ENCODE measurements at regions not wholly inside any gene's neighbourhood (a gene's known extent, or its start where the extent isn't known, plus 50 kb on each side); places are given as distances from the start of the nearest gene placed in this dataset.
"Not testable (repeated sequence)": the region's sequence is repeated elsewhere in the genome, so short reads cannot be mapped to it uniquely, and the experiment has no call there.

DNA sequence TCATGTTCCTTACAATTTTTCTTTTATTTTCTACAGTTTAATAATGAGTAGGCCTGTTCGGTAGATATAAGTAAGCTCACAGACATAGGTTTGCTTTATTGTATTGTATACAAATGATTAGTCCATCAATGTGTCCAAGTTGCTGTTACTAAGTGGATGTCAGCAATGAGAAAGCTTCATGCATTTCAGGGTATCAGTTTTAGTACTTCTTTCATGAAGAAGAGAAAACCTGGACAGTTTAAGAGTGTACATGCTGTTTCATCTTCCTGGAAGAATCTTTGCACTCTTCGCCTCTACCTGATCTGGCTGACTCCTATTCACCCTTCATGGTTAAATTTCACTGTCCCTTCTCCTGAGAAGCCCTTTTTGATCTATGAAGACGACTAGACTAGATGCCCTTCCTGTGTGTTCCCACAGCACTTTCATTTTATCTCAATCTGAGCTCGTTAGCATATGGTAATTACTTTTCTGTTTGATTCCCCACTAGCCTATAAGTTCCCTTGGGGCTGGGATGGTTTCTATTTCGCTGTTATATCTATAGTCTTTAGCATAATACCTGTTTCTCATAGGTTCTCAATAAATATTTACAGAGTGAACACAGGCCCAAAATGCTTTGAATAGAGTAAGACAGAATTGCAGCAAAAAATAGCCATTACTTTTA lies 70.7 kb downstream of the CETN3 start:
- DNase-seq (ENCODE audit: low spot score), result no peak

DNA sequence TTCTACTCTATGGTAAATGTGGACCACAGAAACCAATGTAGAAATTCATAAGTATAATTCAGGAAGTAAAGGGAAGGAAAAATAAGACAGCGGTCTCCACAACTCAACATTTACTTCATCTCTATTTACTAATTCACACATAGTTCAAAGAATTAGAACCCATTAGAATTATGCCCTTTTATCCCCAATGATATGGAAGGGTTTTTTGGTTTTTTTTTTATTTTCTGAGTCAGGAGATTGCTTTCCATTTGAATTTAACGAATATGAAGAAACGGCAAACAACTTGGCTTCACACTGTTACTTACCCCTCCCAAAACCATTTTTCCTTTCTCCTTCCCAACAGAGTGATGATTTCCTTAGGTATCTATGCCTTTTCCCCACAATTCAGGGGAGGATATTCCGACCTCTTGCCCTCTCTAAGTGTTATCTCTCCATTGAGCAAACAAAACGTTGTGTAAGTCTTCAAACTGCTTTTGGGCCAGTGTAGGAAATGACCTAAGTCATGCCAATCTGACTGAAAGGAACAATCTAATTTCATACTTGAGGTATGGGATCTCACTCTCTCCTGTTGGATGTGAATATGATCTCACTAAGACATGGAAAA lies 72.0 kb downstream of the CETN3 start:
- DNase-seq (ENCODE audit: low spot score), result no peak

DNA sequence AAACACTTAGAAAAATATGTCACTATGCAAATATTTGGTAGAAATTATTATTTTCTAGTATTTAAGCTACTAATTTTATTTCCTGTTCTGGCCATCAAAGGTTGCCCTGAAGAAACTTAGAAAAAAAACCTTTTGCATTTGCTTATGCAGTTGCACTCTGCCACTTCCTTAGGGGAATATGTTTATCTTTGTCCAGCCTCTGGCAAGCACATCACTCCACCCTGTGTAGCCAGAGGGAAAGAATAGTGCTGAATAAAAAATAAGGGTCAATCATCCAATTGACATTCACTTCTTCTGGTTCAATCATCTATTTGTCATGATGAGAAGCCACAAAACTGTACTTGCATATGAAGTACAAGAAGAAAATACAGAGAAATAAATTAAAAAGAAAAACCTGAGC lies 72.8 kb downstream of the CETN3 start:
- no peak for DNase-seq (ENCODE audit: low spot score)

DNA sequence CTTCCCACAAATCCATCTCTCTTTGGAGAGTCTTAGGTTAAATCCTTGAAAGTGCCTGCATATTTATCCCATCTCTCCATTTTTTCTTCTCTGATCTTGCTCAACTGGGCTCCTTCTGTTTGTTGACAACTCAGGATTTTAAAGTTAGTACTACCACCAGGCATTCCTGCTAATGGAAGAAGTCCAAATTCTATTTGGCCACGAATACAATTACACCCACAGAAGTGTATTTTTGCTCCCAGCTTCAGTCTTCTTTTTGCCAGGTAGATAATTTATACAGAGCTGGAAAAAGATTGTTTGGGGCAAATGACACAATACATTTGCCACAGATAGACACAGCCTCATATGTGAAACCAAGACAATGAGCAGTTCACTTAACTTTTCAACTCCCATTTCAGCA lies 74.8 kb downstream of the CETN3 start:
- DNase-seq (ENCODE audit: low spot score), result no peak

DNA sequence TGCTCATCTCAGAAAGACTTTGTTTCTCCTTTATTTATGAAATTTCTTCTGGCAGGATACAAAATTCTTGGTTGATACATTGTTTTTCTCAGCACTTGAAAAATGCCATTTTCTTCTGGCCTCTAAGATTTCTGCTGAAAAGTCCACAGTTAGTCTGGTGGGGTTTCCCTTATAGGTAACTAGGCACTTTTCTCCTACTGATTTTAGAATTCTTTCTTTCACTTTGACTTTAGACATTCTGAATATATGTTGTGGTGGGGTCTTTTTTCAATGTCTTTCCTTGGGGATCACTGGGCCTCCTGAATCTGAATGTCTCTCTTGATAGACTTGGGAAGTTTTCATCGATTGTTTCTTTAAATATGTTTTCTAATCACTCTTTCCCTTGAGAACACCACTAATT lies 79.6 kb downstream of the CETN3 start:
- DNase-seq (ENCODE audit: low spot score), result no peak

DNA sequence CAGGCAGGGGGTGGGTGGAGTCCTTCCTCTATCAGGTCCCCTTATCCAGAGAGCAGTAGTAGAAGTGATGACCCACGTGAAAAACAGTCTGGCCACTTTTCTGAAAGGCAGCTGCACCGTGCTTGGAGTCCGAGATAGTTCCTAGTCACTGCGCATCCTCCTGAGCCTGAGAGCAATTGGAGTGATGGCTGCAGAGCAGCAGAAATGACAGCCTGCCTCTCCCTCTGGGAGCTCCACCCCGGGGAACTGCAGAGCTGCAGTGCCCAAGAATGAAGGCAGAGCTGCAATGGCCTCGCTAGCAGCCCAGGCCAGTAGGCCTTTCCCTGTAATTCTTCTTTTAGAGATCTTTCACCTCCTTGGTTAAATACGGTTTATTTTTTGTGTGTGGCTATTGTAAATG lies 82.6 kb downstream of the CETN3 start:
- no peak for DNase-seq (ENCODE audit: low spot score)

DNA sequence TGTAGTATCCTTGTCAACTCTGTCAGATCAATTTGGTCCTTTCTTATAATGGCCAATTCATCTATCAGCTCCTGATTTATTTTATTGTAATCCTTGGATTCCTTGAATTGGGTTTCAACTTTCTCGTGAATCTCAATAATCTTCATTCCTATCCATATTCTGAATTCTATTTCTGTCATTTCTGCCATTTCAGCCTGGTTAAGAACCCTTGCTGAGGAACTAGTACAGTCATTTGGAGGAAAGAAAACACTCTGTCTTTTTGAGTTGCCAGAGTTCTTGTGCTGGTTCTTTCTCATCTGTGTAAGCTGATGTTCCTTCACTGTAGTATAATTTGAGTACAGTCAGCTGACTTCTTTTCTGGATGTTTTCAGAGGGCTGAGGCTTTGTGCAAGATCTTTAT lies 84.5 kb downstream of the CETN3 start:
- DNase-seq (ENCODE audit: low spot score), result no peak

DNA sequence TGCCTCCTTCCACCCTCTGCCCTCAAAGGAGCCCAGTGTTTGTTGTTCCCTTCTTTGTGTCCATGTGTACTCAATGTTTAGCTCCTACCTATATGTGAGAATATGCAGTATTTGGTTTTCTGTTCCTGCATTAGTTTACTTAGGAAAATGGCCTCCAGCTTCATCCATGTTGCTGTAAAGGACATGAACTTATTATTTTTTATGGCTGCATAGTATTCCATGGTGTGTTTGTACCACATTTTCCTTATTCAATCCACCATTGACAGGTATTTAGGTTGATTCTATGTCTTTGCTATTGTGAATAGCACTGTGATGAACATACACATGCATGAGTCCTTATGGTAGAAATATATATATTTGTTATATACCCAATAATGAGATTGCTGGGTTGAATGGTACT lies 89.2 kb downstream of the CETN3 start:
- DNase-seq (ENCODE audit: low spot score), result not testable (repeated sequence)

DNA sequence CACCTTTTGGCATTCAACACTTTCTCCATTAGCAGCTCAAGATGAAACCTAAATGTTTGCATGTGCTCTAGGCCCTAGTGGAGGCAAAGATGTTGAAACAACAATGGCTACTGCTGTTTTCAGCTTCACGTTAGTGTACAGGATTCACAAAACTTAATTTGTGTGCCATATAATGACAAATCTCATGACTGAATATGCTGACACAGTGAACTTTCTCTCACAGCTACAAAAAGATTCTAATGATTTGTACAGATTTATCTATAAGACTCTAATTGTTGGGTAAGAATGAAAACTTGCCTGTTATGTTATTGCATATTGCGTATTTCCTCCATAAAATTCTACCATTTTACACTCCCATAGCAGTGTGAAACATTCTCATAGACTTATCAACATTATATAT lies 97.5 kb downstream of the CETN3 start:
- no peak for DNase-seq (ENCODE audit: low spot score)

DNA sequence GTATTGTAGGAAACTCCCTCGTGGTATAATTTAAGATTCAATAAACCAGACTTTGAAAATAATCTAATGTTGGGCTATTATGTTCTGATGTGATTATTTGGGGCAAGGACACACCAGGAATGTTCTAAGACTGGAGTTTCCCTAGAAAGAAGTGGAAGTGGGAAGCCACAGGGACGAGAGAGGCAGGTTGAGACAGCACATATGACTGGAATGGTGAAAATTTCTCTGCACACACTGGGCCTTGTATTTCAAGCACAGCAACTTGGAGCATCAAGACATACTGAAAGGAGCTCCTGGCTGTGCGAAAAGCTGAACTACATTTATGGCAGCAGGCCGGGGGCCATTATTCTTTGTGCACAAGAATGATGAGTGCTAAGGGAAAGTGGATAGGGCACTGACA lies 98.2 kb downstream of the CETN3 start:
- no peak for DNase-seq (ENCODE audit: low spot score)

DNA sequence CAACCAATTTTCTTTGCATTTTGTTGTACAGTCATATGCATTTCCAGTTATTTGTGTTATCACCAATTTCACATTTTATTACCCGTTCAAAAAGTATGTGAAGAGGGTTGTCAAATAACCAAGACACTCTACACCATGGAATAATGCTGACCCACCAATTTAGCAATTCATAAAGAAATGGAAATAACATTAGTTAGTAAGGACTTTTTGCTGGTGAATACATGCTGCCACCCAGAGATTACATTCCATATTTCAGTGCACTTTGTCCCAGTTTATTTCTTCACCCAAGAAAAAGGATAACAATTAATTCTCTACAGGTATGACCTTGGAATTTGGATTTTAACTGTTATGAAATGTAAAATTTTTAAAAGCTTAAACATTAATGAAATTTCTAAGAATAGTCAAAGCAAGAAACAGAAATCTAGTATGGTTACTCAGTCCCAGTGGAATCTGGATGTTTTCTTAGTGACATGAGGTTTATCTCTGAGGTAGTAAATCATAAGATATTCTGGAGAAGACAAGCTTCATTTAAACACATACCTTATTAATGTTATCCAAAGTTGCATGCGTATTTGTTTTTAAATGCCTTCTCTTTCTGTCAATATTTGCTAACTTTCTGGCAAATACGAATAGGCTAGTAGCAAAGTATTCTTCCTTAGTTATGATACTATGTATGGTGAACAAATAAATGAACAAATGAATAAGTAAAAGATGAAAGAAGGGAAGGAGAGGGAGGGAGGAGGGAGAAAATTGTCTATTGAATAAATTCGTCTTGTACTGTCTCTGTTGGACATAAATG lies 100.6 kb downstream of the CETN3 start:
- no peak for DNase-seq (ENCODE audit: low spot score)

DNA sequence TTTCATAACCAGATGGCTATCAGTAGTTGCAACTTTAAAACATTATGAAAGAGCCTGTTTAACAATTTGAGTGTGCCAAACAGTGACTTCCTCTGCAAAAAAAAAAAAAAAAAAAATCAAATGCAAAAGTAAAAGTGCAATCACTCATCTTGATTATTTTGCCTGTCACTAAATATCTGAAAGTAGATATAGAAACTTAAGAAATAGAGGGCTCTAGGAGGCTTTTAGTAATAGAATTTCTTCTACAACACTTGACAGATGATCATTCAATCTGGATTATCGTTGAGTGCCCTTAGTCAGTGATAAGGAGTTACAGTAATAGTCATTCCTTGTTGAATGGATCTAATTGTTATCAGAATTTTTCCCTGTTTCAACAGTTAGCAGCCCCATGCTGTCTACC lies 101.8 kb downstream of the CETN3 start:
- DNase-seq (ENCODE audit: low spot score), result no peak

DNA sequence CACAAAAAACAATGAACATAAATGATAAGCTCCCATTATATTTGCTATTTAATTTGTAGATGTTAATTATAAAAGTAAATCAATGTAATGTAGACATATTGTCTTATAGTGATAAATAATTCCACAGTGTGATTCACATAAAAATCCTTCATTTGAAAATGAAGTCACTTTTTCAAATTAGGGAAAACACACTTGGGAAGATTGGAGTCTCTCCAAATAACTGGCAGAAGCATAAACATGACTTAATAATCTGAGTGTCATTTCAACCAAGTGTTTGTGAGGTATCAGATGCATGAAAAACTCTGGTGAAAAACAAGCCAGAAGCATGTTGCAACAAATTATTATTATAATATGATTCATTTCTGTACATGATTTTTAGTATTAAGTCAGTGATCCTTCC lies 102.2 kb downstream of the CETN3 start:
- no peak for DNase-seq (ENCODE audit: low spot score)

DNA sequence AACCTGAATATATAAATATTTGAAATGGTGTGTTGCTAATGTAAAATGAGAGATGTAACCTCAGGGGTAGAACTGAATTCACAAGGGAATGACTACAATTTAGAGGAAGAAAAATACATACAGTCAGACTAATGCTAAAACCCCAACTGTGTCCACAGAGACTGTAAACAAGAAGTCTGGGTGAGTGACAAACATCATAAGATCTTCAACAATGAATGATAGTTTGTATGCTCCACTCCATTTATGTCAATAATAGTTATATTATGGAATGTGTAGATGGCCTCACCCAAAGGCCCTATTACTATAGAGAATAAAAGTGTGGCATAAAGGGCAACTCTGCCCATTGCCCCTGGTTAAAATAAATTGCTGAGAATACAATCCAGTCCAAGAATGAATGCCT lies 102.9 kb downstream of the CETN3 start:
- DNase-seq (ENCODE audit: low spot score), result no peak

DNA sequence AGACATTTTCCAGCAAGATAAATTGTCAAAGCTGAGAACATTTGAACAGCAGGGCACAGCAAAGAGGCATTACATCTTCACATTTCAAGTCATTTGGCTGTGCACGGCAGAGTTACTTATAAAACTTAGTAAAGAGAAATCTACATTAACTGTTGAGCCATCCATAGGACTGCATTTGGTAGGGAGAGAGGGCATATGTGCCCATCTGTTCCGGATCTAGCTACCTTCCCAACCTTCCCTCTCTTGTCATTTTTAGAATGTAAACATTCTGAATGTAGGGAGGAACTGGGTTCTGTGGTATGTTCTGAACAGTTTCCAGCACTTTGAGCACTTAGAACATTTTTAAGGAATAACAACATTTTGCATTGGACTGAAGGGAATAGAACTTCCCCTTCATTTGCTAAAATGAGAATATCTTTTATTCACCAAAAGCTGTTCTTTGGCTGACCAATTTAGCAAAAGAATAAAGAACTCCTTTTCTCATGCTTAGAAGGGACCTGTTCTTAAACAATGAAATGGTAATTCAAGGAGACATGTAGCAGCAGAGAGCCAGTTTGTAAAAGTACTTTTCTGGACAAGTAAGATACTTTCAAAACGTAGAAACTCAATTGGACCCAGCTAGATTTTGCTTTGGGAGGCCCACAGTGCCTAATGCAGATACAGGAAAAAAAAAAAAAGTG lies 104.4 kb downstream of the CETN3 start:
- DNase-seq (ENCODE audit: low spot score), result no peak

DNA sequence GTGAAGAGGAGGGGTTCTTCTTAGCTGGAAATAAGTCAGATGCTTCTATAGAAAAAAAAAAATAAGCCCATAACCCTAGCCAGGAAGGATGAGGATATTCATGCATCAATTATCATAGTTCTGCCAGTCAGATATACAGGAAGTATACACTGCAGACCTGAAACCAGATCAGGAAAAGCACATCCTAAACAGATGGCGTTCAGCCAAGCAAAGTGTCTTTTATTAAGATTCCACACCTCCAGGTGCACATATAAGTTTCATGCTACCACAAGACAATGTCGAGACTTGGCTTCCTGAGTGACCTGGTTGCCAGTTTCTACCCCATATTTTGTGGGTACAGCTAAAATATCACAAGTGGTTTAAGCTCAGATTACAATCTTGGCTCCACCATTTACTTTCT lies 108.3 kb downstream of the CETN3 start:
- DNase-seq (ENCODE audit: low spot score), result no peak

DNA sequence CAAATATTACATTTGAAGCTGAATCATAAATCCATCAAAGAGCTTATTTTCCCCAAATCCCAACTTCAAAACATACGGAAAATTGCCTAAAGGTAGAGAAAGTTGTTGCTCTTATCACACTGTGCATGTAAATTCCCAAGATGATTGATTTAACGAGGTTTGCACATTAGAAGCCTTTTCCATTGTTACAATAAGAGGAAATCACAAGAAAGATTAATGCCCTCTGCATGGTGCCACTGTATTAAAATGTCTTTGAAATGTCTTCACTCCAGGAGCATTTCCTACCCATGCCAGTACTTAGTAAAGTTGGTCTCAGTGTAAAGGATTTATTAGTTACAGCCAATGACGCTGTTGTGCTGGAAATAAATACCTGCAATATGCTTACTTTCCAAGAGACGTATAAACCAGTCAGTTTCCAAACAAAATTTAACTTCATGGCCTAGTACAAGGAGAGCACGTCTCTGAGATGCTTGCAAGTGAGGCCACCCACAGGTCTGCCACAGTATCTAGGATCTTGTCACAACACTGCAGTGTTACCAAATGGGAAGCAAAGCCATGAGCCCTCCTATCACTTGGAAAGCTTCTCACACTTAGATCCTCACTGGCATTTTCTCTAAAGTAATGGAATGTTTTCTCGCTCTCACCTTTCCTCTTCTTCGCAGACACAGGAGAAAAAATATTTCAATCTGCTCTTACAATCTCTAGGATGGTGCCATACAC lies 112.4 kb downstream of the CETN3 start:
- no peak for DNase-seq (ENCODE audit: low spot score)

DNA sequence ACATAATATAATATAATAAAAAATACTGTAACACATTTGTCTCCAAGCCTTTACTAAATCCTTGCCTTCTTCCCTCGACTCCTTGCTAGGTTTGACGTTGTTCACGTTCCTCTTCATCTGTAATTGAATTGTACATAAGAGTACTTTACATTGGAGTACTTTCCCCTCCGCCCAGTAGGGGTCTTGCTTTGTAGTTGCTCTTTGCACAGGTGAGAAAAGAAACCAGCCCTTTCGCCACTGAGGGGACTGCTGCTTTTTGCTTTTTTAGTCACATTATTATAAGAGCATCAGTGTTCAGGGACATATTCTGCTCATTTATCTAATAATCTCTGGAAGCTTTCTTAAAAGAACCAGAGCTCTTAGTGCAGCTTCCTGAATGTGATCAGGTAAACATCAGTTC lies 115.0 kb downstream of the CETN3 start:
- no peak for DNase-seq (ENCODE audit: low spot score)

DNA sequence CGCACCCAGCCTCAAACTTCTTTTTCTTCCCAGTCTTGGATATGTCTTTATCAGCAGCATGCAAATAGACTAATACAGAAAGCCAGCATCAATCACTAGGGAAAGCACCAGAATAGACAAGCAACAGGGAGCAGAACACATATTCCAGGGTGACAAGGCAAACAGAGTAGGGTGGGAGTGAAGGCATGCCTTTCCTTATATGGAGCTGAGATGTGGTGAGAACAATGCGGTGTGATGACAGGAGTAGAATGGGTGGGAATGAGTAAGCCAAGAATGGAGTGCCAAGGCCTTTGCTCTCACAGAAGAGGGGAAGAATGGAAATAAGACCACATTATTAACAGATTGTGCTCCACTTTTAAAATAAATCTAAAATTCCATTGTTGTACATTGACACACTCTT lies 115.6 kb downstream of the CETN3 start:
- DNase-seq (ENCODE audit: low spot score), result no peak

DNA sequence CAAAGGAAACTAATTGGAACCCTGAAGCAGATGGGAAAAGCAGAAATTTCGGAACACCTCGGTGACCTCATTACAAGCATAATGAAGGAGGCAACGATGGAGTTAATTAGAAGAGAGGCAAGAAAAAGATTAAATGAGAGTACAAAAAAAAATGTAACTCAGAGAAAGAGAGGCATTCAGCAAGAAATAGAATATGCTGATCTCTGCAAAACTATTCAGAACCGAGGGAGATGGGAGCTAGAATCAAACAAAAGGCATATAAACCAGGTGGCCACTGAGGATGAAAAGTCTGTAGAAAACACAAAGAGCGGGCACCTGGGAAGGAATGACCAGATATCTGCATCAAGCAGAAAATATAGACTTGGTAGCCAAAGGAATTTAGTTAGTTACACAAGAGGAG lies 118.9 kb downstream of the CETN3 start:
- no peak for DNase-seq (ENCODE audit: low spot score)

DNA sequence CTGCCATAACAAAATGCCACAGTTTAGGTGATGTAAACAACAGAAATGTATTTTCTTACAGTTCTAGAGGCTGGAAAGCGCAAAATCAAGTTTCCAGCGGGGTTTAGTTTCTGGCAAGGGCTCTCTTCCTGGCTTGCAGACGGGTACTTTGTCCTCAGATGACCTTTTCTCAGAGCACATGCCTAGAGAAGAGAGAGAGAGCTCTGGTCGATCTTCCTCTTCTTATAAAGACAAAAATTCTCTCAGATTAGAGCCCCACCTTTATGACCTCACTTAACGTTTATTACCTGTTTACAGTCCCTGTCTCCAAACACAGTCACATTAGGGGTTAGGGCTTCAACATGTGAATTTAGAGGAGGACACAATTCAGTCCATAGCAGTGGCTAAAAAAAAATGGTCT lies 119.7 kb downstream of the CETN3 start:
- no peak for DNase-seq (ENCODE audit: low spot score)

DNA sequence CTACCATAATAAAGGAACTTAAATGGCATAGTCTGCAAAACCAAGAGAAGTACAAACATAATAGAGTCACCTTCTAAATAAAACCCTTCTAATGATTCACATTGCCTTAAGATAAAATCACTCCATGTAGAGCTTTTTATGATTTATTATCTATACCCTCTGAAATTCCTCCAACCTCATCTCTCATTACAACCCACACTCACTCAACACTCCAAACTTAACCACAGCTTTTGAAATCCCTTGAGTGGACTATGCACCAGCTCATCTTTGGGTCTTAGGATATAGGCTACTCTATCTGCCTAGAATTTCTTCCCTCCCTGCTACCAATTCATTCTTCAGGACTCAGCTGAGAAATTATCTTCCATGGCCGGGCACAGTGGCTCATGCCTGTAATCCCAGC lies 122.5 kb downstream of the CETN3 start:
- no peak for DNase-seq (ENCODE audit: low spot score)

Data from AG08396 (cell line).